Stimulated activated CD8-positive, alpha-beta memory T cell treated with anti-CD3 and anti-CD28 coated beads, Interleukin-15, amount 100 ng/mL, for 48 hours (primary cell): ENCODE measurements at regions not wholly inside any gene's neighbourhood (a gene's known extent, or its start where the extent isn't known, plus 50 kb on each side); places are given as distances from the start of the nearest gene placed in this dataset.
"Not testable (repeated sequence)": the region's sequence is repeated elsewhere in the genome, so short reads cannot be mapped to it uniquely, and the experiment has no call there.

Source experiments
- DNase-seq, 2 donors: peaks; one replicate each; pipeline ENCODE4 v3.0.0-alpha.2; 2020; ENCODE audit warnings: low read depth in 2 of 2

- DNase-seq, result no peak
Observed at GRCh38 chr15:95174301-95175259, 943.2 kb downstream of the MCTP2 start.

- no peak for DNase-seq
Observed at GRCh38 chr15:95175914-95176658, 944.7 kb downstream of the MCTP2 start.

GRCh38 chr15:95176794-95177577 lies 945.6 kb downstream of the MCTP2 start:
- no peak for DNase-seq

GRCh38 chr15:95180530-95180929 lies 949.2 kb downstream of the MCTP2 start:
- DNase-seq, result no peak

GRCh38 chr15:95182091-95182490 lies 950.7 kb downstream of the MCTP2 start:
- DNase-seq, result no peak

GRCh38 chr15:95192923-95193322 lies 961.6 kb downstream of the MCTP2 start:
- DNase-seq, result no peak

- DNase-seq, result no peak
Observed at GRCh38 chr15:95194746-95195145, 963.4 kb downstream of the MCTP2 start.

- DNase-seq, result no peak
Observed at GRCh38 chr15:95196176-95196915, 965.0 kb downstream of the MCTP2 start.

GRCh38 chr15:95202569-95203349 lies 971.4 kb downstream of the MCTP2 start:
- no peak for DNase-seq

- no peak for DNase-seq
Observed at GRCh38 chr15:95205077-95205476, 973.7 kb downstream of the MCTP2 start.

GRCh38 chr15:95205830-95206229 lies 974.5 kb downstream of the MCTP2 start:
- DNase-seq, result not testable (repeated sequence)

GRCh38 chr15:95208071-95208470 lies 976.7 kb downstream of the MCTP2 start:
- DNase-seq, result no peak

GRCh38 chr15:95208988-95209387 lies 977.6 kb downstream of the MCTP2 start:
- DNase-seq, result no peak

GRCh38 chr15:95210436-95210981 lies 979.1 kb downstream of the MCTP2 start:
- no peak for DNase-seq

GRCh38 chr15:95215017-95215416 lies 983.7 kb downstream of the MCTP2 start:
- DNase-seq, result no peak

GRCh38 chr15:95226835-95227234 lies 995.5 kb downstream of the MCTP2 start:
- DNase-seq, result no peak

GRCh38 chr15:95227235-95227634 lies 995.9 kb downstream of the MCTP2 start:
- no peak for DNase-seq

GRCh38 chr15:95228856-95229555 lies 997.6 kb downstream of the MCTP2 start:
- no peak for DNase-seq

GRCh38 chr15:95235033-95235432 lies 1003.7 kb downstream of the MCTP2 start:
- DNase-seq, result no peak
